HG03521 (cell line): ENCODE measurements at regions not wholly inside any gene's neighbourhood (a gene's known extent, or its start where the extent isn't known, plus 50 kb on each side); places are given as distances from the start of the nearest gene placed in this dataset.

Experiments
- ATAC-seq: cut with Tn5 transposase; IDR thresholded peaks from one replicate; pipeline ENCODE4 v1.9.1; 2021; ENCODE audit warnings: mild to moderate bottlenecking, moderate library complexity; ENCODE audit not compliant: unreplicated experiment

DNA sequence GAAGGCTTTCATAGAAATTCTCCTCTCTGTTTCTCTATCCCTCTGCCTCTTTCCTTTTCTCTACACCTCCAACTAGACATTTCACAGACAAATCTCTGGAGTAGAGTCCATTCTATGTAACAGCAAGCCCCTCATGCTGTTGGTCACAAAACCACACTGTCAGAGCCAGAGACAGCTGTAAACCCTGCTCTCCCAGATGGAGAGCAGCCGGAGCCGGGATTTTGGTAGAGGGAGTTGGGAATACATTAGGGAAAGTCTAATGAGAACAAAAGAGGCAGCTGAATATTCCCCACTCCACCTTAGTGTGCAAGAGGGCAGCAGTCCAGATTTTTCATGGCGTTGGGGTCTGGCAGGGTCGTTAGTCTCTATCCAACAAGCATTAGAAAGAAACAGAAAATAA, 68.3 kb upstream of the EDN1 start:
- no peak for ATAC-seq

DNA sequence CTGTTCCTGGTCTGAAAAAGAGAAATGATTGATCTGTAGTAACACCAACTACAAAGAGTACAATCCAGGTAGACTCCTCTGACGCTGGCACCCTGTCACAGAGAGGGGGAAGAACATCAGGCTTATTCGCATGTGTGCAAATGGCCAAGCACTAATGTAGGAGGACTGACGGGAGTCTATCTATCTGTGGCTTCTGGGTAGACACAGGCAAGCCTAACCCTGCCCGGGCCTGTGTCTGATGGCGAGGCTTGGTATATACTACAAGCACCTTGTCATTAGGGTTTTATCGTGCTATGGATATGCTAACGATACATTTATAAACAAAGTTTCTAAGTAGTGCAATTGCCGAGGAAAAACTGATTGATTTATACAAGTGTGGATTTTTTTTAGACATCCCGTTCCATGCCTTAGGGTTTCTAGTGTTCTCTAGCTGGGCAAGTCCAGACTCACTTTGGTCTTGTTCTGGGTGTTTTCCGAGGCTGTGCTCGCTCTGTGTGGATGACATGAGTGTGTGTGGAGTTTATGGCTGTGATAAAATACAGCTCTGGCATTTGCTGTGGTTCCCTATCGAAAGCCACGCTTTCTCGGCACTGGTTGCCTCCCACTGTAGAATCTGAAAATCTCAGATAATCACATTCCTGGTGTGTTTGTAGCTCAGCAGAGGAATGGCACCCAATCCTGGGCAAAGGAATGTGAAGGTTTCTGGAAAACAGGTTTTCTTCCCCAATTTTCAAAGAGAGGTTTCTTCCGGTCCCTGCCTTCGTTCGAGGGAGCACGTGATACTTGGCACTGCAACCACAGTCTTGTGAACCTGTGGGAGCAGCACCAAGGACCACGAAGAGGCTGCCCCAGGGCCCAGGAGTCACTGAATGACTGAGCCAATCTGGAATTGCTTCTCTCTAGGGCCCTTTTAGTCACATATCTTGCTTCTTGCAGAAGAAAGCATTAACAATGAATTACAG, 67.5 kb upstream of the EDN1 start:
- no peak for ATAC-seq

DNA sequence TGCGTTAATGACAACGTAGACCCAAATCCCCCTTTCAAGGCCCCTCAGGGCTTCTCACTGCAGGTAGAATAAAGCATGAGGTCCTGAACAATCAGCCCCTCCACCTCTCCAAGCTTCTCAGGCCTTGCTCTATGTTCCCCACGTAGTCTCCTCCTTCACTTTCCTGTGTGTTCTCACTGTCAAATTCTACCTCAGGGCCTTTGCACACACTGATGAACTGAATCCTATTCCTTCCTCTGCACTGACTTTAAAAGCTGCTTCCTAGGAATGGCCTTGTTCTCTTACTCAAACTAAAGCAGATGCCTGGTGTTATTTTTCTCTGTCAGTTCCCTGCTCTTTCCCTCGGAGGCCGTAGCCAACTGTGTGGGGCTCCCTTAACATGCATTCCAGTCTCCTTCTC, 66.8 kb upstream of the EDN1 start:
- ATAC-seq, result no peak

DNA sequence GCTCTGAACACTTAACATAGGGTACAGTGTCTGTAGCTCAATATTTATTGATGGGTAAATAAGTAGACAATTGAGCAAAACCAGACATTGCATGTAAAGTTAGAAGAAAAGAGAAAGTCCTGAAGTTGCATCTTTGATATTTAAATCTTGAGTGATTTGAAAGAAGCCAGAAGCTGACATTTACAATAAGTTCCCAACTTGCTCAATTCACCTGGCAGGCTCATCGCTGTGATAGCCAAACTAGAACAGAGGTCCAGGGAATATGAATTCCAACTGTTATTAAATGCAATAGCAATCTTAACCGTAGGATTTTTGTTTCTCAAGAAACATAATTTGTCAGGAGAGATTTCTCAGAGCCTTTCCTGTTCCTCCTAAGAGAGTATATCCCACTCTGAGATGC, 65.9 kb upstream of the EDN1 start:
- no peak for ATAC-seq

DNA sequence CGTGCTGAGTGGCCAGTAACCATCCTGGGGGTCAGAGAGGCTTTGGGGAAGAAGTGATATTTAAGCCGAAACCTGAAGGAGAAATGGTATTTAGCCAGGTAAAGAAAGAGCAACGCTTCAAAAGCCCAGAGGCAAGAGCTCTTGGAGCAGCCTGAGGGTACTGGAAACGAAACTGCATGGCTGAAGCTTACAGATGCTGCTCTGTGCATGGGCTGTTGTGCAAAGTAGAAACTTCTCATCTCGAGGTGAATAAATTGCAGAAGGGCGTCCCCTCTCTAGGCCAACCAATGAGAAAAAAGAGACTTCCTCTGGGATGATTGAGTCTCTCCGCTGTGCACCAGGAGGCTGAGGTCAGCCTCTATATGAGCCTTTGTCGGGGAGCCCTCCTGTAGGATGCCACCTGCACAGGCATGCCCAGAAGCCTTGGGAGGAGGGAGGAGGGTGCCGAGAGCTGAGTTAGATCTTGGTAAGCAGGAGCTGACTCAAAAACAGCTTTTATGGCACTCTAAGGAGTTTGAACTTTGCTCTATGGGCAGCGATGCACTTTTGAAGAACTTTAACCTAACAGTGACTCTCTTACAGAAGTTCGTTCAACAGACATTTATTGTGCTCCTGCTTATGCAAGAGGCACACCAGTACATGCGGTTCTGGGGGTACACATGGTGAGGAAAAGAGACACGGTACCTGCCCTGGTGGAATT, 61.6 kb upstream of the EDN1 start:
- no peak for ATAC-seq

DNA sequence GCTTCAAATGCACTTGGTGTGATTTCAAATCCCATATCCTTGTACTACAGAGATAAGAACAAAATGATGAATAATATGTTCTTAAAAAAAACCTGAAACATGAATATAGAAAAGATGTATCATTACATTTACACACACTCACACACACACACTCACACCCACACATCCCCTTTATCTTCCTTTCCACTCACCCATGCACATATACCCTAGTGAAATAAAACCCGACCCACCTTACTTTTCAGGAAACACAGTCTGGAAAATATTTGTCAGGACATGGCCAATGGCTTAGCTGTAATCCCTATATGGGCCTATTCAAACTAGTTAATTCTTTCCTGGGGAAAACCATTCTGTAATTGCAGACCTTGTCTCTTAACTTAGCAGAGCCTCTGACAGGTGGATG, 60.8 kb upstream of the EDN1 start:
- ATAC-seq, result no peak

DNA sequence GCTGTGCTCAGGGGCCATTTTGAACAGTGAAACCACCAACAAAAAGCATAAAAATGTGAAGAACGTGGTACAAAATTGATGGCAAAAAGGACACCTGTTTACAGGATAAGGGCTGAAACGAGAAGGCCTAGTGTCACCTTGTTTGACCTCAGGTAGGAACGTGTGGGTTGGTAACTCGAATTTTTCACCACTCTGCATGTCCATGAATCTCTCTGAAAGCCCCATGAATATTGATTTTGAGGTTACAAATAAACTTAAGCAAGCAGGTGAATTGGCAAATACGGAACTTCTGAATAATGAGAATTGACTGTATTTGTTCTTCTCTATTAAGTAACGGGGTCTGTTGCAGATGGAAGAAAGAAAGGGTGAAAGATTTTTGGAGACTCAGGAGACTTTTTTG, 59.6 kb upstream of the EDN1 start:
- ATAC-seq, result no peak

DNA sequence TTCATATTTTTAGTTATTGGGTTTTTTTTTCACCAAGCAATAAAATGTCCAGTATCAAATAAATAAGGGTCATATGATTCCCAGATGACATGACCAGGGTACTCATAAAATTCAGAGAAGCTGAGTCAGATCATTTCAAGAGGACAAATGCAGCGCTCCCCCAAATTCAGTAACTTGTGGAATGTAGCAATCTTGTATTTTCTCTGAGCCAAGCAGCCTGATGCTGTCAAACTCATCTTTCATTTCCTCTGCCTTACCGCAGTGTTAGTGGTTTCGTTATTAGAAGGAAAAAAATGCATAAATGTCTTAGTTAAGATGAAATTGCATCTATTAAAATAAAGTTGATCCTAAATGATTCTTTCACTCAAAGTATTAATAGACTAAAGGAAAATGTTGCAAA, 57.8 kb upstream of the EDN1 start:
- no peak for ATAC-seq

DNA sequence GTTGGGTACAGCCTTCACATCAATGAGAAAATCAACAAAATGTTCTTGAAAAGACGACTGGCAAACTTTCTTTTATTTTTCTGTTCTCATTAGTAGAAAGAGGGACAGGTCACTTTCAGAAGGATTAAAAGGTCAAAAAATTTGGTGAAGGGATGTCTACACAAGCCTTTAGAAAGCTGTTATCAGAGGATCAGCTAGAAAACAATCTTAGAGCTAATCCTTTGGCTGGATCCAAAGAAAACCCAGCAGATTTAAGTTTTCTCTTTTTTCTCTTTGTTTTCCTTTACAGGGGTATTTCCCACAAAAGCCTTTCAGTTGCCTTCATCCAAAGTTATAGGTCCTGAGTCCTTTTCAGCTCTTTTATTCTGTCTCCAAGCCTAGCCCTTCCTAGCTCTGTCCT, 57.3 kb upstream of the EDN1 start:
- ATAC-seq, result no peak

DNA sequence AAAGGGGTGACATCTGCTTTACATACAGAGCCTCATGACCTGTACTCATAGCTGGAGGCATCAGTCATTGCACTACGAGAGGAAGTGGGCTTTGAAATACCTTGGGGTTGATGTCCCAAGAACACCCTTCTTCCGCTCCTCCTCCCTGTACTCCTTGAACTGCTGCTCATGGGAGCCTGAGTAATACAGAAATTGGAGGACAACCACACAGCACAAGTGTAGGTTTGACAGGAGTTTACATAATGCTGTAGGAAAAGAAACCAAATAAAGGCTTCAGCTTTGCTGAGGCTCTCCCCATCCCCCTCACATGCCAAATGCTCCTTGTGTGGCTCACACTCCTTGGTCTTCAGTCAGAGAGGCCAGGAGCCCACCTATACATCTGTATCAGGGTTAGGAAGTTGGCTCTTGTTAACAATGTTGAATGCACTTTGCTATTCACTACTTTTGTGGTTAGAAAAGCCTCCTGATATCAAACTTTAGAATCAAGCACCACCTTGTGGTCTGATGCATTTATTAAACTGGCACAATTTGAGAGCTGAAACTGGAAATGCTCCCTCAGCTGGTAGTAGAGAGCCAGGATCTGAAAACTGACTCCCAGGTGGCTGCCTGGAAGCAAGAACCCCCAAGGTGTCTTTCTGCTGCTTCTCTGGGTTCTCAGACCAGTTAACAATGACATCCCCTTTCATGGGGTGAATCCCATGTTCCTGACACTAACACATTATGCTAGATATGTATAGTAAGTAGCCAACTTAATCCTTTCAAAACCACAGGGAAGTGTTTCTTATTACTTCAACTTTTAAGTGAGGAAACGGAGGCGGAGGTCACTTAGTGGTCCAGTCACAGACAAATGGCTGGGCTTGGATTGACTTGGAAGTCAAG, 56.2 kb upstream of the EDN1 start:
- peak; percentile 63 for ATAC-seq

DNA sequence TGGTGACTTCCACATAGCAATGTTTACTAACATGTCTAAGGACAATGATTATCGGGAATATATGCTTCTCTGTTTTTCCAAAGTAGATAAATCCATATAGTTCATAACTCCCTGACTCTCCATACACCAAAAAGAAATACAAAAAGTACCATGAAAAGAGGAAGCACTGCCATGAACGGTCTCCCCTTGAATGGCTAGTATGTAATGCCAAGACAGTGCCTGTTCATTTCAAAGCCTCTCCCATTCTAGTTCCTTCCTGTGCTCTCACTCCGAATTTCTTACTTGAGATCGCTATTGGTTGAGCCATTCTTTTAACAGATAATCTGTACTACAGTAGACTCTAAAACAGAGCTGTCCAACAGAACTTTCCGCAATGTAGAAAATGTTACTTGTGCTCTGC, 54.8 kb upstream of the EDN1 start:
- no peak for ATAC-seq

DNA sequence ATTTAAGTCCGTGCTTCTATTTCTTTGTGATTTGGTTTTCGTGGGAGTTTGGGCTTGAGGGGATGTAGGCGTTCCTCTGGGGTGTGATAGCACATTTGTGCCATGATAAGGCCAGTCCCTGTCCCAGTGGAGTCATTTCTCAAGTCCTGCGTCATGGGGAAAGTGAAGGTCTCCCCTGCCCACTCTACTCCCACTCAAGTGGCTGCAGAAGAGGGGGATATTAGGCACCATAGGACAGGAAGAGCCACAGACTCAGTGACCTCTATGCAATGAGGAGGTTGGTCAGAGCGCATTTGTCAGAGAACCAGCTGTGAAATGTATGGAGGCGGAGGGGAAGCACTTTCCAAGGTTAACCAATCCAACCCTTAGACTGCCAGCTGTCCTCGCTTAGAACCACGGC, 51.9 kb upstream of the EDN1 start:
- ATAC-seq, result no peak
